DMS153 (cell line): ENCODE measurements at regions not wholly inside any gene's neighbourhood (a gene's known extent, or its start where the extent isn't known, plus 50 kb on each side); places are given as distances from the start of the nearest gene placed in this dataset.
A peak's percentile ranks its signal among the peaks of the same experiment; 100 is the strongest.
"Not testable (repeated sequence)": the region's sequence is repeated elsewhere in the genome, so short reads cannot be mapped to it uniquely, and the experiment has no call there.

Source experiments
- DNase-seq: peaks from one replicate; lab custom pipeline; 2025; lab: John Stamatoyannopoulos, UW

DNA sequence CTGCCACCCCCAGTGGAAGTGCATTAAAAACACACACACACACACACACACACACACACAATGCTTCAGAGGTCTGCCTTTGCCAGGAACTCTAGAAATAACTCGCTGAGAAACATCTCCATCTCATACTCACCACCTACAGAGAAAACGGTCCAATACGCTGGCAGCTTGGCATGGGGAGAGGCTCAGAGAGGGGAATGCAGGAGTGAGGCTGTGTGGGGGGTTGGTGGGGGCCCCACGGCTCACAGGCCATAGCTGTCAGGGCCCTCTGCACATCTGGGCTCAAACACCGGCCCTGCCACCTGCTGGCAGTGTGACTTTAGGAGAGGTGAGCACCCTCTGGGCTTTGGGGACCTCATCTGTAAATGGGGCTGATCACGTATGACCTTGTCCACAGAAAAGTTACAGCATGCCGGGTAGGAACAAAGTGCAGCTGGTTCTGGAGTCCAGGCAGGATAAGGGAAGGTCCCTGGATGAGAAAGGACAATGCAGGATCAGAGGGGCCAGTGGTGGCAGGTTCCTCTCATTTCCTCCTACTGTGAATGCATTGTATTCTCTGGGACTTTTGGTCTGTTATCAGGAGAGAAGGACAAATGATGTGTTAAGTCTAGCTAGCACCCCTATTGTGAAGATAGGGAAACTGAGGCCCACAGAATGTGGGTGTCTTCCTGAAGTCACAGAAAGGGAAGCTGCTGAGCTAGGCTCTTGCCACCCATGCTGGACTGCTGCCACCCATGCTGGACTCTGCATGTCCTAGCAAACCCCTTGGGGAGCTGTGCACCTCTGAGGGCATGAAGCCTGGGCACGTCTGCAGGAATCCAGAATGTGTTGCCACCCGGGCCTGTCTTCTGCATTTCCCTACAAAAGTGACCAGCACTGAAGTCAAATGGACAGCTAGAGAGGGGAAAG is 404.6 kb downstream of the RPS24 start:
- DNase-seq: no peak

DNA sequence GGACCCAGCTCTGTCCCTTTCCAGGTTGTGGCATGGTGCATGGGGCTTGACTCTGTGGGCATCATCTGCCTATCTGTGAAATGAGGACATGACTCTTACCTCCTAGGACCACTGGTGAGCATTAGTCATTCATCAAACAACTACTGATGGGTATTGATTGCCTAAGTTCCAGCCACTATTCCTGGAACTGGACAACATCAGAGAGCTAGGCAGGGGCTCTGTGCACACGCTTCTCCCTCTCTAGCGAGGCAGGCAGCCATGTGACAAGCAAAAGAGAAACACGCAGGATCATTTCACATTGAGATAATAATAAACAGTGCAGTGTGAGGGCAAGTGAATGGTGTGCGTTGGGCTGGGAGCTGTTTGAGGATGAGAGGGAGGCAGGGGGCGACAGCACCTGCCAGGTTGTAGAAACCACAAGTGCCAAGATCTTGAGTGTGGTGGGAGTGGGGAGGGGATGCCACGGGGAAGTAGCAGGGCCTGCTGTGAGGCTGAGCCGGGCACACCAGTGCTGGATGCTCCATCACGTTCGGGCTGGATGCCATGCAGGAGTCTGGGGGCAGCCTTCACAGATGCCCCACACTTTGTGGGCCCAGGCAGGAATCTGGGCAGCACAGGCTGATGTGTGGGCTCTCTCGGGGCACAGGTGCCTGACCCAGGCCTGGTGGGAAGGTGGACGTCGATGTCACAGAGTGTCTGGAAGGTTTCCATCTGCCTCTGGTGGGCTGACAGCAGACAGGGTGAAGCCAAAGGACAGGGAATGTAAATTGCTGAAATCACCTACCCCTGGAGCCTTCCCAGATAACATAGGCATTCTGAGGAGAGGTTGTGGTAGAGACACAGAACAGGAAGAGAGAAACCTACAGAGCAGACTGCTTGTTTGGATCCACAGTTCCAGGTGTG is 405.5 kb downstream of the RPS24 start:
- DNase-seq: no peak

DNA sequence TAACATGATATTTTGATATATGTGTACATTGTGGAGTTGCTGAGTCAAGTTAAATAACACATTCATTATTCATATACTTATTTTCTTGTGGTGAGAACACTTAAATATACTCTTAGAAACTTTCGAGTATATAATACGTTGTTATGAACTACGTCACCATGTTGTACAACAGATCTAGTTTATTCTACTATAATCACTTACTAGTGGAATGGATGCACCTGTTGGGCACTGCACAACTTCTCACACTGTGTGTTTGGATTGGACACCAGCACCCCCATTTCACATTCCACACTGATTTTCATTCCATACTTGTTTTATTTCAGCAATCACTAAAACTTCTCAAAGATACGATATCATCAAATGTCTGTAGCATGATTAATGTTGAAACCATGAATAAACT is 407.3 kb downstream of the RPS24 start:
- no peak for DNase-seq

DNA sequence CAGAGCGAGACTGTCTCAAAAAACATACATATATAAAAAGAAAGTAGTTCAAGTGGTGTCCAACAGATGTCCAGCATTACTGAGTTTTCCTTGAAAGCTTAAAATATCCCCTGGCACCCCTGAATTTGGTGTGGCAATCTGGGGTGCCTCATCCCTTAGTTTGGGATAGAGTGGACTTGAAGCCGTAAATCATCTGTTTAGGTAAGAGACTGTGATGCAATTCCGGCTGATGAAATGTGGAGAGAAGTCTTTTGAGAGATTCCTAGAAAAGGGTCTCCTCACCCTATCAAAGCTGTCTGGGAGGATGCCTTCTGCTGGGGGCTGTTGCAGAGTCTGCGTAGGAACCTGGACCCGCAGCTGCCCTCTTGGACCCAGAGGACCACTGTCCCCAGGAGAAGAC is 408.0 kb downstream of the RPS24 start:
- no peak for DNase-seq

DNA sequence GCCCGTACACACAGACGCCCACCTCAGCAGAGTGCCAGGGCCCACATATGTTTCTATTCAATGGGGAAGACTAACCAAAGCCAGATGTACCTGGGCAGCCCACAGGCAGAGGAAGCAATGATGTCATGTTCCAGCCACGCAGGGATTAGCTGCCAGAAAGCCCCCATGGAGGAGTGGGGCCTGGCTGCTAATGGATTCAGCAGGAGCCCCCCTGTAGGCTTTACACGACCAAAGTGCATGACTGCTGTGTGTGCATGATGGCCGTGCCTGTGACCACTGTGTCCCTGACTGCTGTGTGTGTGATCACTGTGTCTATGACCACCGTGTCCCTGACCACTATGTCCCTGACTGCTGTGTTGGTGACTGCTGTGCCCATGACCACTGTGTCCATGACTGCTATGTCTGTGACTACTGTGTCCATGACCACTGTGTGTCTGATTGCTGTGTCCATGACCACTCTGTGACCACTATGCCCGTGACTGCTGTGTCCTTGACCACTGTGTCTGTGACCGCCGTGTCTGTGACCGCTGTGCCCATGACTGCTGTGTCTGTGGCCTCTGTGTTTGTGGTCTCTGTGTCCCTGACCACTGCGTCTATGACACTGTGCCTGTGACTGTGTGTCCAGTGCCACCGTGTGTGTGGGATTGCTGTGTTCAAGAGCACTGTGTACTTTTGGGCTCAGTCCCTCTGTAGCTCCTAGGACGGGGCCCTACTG is 409.3 kb downstream of the RPS24 start:
- no peak for DNase-seq

DNA sequence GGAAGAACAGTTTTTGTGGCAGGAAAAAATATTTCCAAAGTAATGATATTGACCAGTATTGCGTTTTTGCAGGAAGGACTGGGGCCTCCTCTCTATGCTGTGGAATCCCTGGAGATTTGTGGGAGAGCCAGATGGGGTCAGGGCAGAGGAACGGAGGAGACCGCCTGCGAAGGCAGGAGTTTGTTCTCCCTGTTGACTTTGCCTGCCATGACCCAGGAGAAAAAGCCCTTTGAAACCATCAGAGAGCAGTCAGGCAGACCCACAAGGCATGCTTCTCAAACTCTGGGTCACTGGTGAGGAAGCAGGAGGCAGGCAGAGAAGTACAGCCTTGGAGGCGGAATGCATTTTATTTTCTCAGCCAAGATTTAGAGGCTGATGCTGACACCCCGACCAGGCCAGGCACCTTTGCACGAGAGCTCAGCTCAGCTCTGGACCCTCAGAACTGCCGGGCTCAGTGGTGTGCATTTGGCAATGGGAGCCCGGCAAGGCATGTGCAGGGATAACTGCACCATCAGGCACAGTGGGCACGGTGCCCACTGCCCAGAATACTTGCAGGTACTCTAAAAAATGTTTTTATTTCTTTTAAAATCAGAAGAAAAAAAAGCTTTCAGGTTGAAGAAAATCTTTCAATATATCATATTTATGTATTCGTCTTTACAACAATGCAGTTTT is 410.4 kb downstream of the RPS24 start:
- no peak for DNase-seq

DNA sequence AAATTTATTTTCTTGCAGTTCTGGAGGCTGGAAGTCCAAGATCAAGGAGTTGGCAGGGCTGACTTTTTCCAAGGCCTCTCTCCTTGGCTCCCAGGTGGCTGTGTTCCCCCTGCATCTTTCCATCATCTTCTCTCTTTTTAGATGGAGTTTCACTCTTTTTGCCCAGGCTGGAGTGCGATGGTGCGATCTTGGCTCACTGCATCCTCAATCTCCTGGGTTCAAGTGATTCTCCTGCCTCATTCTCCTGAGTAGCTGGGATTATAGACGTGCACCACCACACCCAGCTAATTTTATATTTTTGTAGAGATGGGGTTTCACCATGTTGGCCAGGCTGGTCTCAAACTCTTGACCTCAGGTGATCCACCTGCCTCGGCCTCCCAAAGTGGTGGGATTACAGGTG is 411.1 kb downstream of the RPS24 start:
- DNase-seq: not testable (repeated sequence)

DNA sequence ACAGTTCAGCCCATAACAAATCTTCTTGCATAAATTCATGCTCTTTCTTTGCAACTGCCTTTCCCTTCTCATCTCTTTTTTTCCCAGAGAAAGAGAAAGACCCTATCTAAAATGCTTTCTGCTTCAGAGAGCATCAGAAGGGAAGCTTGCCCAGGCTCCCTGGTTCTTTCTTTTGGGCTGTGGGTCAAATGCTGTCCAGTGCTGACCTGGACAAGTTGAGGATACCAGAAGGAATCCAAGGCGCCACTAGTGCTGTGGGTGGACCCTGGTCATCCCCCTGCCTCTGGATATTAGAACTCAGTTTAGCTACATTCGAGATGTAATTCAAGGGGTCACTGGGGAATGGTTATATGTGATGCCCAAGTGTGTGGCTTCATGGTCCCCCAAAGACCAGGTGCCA is 411.6 kb downstream of the RPS24 start:
- DNase-seq: no peak

DNA sequence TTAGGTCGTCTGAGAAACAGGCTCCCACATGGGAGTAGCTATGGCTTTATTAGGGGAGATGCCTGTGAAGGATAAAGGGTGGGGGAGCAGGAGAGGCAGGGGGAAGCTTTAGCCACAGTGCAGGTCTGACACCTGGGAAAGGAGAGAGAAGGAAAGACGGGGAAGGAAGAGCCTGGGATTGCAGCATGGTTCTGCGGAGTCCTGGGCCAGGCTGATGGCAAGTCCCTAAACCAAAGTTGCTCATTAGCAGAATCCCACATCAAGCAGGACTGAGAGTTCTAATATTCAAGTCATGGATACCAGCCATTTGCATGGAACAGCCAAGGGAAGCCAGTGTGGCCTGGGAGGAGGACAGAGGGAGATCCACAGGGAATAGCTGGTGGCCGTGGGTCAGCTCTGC is 414.8 kb downstream of the RPS24 start:
- no peak for DNase-seq

DNA sequence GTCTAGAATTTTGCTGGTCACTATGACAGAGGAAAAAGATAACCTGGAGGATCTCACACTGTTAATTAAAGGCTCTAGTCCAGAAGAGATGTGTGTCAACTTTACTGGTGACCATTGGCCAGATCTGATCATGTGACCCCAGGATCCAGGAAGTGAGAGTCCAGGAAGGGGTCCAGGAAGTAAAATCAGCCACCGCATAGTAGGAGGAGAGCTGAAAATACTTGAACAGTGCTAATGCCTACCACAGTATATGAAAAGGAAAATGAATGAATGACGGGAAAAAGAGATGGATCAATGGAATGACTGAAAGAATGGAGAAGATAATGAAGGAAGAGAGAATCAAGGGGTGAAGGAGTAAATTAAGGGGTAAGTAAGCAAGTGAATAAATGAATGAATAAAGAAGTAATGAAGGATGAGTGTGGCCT is 415.3 kb downstream of the RPS24 start:
- DNase-seq: no peak

DNA sequence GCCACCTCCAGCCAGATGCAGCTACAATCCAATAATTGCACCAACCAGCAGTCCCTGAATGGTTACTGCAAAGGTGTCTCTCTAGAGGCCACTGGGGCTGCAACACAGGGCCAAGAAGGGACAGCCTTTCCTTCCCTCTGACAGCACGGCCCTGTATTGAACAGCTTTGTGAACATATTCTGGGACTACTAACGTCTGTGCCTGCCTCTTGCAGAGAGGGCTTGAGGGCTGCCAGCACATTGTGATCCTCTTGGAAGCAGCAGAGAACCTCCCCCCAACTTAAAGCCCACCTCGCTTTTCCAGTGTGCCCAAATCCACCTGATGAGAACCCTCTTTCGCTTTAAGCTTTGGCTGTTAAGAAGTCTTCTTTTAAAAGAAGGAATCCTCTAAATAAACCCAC is 415.9 kb downstream of the RPS24 start:
- DNase-seq: no peak

DNA sequence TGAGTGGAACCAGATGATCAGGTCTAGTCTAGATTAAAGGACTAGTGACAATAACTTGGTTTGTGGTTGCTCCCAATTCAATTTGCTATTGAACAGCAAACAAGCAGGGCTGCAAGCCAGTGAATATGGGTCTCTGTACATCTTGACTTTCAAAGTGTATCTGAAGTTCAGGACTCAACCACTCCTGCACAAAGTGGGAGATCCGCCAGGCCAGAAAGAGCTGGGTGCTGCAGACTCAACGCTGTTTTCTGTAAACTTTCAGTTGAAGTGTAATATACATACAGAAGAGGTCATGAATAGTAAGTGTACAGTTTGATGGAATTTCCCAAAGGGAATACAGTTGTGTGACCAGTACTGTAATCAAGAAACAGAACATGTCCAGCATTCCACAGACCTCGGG is 416.6 kb downstream of the RPS24 start:
- no peak for DNase-seq

DNA sequence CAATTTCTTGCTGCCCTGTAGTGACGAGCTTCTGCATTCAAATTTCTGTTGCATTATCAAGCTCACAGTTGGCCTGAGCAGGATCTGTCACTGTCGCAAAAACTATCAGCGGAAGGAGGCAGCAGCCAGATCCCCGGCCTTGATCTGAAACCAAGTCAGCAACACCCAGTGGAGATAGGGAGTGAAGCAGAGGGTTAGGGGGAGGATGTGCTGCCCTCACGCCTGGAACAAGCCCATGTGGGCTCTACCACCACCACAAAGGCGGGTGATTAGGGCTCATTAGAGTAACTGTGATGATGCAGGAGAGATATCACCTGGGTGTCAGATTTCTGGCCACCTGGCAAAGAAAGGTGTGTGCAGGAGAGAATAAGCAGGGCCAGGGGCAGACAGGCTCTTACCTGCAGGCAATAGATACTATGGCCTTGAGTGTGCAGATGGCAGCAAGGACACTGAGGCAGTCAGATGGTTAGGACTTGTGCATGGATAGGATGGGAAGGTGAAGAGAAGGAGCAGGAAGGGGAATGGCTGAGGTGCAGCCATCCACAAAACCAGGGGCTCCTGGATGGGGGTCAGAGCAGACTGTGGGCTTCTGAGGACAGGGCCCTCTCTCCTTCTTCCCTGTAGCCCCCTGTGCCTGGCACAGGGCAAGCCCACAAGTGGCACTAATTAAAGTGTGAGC is 417.3 kb downstream of the RPS24 start:
- DNase-seq: peak; percentile 85

DNA sequence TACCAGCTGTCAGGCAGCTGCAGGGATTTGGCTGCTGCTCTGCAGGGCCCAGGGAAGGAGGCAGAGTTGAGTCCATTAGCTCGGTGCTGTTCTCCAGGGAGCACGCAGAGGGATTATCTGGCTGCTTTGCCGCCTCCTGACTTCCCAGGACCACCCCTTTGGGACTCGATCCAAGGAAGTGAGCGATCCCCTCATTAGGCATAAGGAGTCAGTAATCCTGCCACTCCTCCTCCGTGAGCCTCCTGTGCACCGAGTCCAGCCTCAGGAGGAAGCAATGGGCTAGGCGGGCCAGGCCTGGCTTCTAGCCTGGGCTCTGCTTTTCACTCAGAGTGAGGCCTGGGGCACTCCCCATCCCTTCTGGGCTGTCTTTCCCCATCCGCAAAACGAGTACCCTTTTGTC is 417.9 kb downstream of the RPS24 start:
- no peak for DNase-seq

DNA sequence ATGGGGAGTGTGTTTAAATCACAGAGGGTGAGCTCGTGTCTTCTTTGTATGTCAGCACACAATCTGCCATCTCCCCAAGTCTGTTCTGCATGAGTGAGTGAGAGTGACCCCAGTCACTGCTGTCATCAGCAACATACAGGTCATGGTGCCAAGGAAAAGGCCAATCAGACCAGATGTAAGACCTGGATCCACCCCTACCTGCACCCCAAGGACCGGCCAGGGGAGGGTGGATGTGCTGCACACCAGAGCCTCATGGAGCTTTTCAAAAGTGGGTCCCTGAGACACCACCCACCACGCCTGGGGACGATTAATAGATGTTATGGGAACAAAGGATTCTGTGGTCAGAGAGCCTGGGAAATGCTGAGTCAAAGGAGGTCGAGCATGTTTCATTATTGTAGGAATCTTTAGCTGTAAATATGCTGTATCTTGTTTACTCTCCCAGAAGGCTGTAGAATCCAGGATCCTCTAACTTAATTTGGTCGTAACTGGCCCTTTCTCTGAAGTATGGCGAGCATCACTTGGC is 420.5 kb downstream of the RPS24 start:
- no peak for DNase-seq

DNA sequence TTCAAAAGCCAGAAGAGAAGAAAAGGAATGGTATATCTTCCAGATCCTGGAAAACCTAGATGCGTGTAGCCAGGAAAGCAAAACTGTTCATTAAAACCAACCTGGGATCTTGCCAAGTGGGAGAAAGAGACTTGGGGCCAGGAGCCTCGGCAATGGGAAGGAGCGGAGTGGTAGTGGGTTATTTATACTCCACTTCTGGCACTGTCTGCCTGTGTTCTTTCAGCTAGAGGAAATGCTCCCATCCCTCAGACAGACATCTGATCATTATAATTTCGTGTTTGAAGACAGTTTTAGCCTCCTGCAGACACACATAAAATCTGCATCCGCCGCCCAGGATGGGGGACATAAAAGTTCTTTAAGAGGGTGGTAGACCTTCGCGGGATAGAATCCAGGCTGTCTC is 421.6 kb downstream of the RPS24 start:
- no peak for DNase-seq

DNA sequence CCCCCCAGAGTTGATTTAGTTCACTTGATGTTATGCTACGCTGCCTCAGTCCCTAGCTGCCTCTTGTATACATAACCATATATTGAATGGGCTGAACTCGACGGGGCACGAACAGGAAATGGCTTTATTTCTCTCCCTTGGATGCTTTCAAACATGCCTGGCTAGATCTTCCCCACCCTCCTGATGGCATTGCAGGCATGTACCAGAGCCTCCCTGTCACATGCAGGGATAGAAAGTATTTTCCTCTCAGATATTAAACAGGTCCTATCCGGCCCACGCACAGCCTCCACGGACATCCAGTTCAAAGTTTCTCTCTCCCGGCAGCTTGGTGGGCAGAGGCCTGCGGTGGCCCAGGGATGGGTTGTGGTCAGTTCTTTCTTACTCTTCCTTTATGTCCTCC is 422.1 kb downstream of the RPS24 start:
- DNase-seq: peak; percentile 59

DNA sequence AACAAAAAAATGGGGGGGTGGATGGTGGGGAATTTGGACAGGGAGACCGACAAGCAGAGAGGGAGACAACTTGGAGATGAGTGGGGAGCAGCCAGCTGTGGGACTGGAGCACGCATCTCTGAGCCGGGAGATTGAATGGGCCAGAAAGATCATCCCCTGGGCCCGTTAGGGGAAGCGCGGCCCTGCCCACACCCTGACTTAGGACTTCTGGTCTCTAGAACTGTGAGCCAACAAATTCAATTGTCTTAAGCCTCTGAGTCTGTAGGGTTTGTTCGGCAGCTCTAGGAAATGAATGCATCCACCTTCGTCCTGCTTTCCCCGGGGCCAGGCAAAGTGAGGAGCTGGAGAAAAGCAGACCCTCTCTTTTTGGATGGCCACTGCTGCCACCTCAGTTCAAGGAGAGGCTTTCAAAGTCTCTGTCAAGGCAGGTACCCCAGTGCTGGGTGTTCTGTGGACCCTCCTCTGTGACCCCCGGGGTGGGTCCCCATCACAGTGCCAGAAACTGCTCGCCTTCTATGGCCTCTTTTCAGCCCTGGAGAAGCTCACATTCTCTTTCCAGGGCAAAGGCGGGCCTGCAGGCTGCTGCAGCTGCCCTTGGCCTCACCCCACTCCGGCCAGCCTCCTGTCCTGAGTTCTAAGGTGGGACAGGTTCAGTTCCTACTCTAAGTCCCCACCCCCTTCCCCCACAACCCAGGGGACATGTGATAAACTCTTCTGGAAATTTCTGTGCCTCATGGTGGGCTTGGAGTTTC is 423.2 kb downstream of the RPS24 start:
- no peak for DNase-seq

DNA sequence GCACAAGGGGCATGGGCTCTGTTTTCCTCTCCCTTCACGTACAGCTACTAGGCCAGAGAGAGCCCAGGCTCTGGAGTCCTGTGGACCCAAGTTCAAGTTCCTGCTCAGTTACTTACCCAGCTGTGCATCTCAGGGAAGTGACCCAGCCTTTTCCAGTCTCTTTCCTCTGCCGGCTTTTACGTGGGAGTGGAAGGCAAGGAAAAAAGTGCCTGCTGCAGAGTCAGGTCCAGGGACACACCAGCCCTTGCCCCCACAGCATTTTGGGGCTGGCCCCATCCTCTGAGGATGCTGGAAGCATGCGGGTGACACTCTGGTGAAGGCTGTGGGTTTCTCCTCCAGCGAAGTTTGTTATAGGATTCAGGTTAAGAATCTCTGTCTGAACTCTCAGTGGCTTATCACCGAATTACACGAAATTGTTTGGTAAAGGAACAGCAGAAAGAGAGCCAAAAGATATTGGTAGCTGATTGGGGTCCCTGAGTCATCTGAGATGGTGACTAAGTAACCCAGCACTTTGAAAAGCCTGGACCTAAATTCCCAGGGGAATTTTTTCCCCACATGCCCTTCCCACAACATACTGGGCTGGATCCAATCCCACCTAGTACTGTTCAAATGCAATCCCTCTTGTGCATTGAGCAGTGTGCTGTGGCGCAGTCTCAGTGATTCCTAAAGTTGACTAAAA is 424.3 kb downstream of the RPS24 start:
- no peak for DNase-seq
